ENCODE measurements at regions not wholly inside any gene's neighbourhood (a gene's known extent, or its start where the extent isn't known, plus 50 kb on each side); places are given as distances from the start of the nearest gene placed in this dataset.

GRCh38 chr11:96925862-96926261 is 536.0 kb downstream of the JRKL start:
- TF ChIP-seq RB1 (IDR thresholded peaks at IDR 0.05; ENCODE audit: borderline replicate concordance) (no peak), CBX5 (IDR thresholded peaks at IDR 0.05; ENCODE audit: low read depth) (no peak), CTCF (IDR thresholded peaks at IDR 0.05 in 2 of 3, conservative IDR thresholded peaks at IDR 0.05 in 1 of 3; ENCODE audit: control insufficient read depth in 2 of 3, extremely low read depth in 1 of 3, insufficient read depth in 1 of 3, low read depth in 3 of 3, low read length in 3 of 3) (no peak), POLR2AphosphoS5 (IDR thresholded peaks at IDR 0.05; ENCODE audit: low read length) (no peak), EP300 (IDR thresholded peaks at IDR 0.05; ENCODE audit: borderline replicate concordance in 1 of 2, control insufficient read depth in 1 of 2, low read depth in 2 of 2, low read length in 2 of 2) (no peak), USF1 (IDR thresholded peaks at IDR 0.05; ENCODE audit: borderline replicate concordance, extremely low read length, insufficient read depth, low read depth, low read length) (no peak), CREB1 (IDR thresholded peaks at IDR 0.05; ENCODE audit: low read depth) (no peak), SPI1 (IDR thresholded peaks at IDR 0.05; ENCODE audit: borderline replicate concordance, insufficient read depth, low read depth, low read length) (no peak)

Measured in GM12878 (cell line).